ENCODE measurements at regions not wholly inside any gene's neighbourhood (a gene's known extent, or its start where the extent isn't known, plus 50 kb on each side); places are given as distances from the start of the nearest gene placed in this dataset.

DNA sequence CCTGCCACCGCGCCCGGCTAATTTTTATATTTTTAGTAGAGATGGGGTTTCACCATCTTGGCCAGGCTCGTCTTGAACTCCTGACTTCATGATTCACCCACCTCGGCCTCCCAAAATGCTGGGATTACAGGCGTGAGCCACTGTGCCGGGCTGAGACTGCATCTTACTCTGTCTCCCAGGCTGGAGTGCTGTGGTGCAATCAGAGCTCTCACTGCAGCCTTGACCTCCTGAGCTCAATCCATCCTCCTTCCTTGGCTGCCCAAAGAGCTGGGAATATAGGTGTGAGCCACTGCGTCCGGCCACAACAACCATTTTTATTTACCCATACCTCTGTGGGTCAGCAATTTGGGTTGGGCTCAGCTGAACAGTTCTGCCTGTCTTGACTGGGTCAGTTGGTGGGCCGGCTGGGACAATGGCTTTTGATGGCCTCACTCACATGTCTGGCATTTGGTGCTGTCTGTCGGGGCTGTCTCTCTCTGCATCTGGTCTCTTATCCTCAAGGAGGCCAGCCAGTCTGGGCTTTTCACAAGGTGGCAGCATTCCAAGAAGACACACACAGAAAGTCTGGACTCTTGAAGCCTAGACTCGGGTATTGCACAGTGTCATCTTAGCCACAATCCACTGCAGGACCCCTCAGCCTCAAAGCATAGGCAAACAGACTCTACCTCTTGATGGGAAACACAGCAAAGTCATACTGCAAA is 116.8 kb upstream of the GATA6 start:
- TF ChIP-seq, protein P1, sequence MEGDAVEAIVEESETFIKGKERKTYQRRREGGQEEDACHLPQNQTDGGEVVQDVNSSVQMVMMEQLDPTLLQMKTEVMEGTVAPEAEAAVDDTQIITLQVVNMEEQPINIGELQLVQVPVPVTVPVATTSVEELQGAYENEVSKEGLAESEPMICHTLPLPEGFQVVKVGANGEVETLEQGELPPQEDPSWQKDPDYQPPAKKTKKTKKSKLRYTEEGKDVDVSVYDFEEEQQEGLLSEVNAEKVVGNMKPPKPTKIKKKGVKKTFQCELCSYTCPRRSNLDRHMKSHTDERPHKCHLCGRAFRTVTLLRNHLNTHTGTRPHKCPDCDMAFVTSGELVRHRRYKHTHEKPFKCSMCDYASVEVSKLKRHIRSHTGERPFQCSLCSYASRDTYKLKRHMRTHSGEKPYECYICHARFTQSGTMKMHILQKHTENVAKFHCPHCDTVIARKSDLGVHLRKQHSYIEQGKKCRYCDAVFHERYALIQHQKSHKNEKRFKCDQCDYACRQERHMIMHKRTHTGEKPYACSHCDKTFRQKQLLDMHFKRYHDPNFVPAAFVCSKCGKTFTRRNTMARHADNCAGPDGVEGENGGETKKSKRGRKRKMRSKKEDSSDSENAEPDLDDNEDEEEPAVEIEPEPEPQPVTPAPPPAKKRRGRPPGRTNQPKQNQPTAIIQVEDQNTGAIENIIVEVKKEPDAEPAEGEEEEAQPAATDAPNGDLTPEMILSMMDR (IDR thresholded peaks at IDR 0.05; ENCODE audit: insufficient read depth, low read length, poor library complexity, severe bottlenecking), result no peak
- no peak for TF ChIP-seq EZH2phosphoT487 (conservative IDR thresholded peaks at IDR 0.05; ENCODE audit: low read length)
